Bronchial epithelial cell (primary cell): ENCODE measurements at regions not wholly inside any gene's neighbourhood (a gene's known extent, or its start where the extent isn't known, plus 50 kb on each side); places are given as distances from the start of the nearest gene placed in this dataset.

Source experiments
- DNase-seq: peaks from one replicate; pipeline ENCODE4 v3.0.0-alpha.2; 2010; ENCODE audit warnings: low read depth
- FAIRE-seq: peaks from 2 replicates; lab custom pipeline; 2011; peaks lifted over from hg19 to GRCh38; lab: Jason Lieb, UNC
- H3K27me3 ChIP-seq: 2 replicates; pipeline ENCODE4 v1.5.1; 2011; ENCODE audit warnings: low read length; ENCODE audit not compliant: control insufficient read depth, insufficient read depth
- H3K36me3 ChIP-seq: 2 replicates; pipeline ENCODE4 v1.5.1; 2011; ENCODE audit warnings: low read length; ENCODE audit not compliant: control insufficient read depth, insufficient read depth
- H3K4me3 ChIP-seq: 2 replicates; pipeline ENCODE4 v1.5.1; 2011; ENCODE audit warnings: mild to moderate bottlenecking, low read depth, low read length, control low read depth
- TF ChIP-seq, protein P1 (sequence below): IDR thresholded peaks from 2 replicates; pipeline ENCODE4 v1.5.1; 2011; ENCODE audit warnings: mild to moderate bottlenecking, moderate library complexity, low read length, control low read depth, inconsistent platforms; ENCODE audit not compliant: insufficient read depth, severe bottlenecking

DNA sequence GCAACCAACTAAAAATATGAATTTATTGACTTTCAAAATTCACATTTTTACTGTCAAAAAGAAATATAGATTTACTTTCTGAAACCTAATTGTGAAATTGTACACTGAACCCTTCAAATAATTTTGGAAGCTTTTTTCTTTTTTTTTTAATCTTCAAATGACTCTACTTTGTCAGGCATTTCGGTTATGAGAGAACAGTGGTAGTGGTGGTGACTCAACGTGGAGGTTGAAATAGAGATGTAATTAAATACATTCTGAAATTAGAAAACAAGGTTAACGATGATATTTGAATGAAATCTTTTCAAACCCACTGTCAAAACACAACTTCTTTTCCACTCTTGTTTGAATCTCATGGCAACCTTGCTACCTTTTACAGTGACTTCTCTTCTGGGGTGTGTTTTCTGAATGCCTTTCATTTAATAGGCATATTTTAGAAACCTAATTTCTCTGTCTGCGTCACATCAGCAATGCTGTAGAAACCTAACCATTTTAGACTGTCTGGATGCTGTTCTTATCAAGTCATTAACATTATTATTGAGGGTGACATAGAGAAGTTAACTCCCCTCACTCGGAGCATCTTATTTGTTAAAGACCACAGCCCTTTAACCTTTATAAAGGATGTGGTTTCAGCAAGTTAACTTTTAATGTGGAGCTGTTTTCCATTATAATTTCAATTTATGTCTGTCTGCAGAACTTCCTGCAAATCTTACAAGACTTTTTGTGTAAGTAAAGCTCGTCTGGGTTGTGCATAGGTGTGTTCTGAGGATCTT lies 136.8 kb downstream of the PCDH7 start:
- H3K27me3 ChIP-seq: no peaks in the 10 kb centered on the region
- DNase-seq: no peak
- TF ChIP-seq, protein P1, sequence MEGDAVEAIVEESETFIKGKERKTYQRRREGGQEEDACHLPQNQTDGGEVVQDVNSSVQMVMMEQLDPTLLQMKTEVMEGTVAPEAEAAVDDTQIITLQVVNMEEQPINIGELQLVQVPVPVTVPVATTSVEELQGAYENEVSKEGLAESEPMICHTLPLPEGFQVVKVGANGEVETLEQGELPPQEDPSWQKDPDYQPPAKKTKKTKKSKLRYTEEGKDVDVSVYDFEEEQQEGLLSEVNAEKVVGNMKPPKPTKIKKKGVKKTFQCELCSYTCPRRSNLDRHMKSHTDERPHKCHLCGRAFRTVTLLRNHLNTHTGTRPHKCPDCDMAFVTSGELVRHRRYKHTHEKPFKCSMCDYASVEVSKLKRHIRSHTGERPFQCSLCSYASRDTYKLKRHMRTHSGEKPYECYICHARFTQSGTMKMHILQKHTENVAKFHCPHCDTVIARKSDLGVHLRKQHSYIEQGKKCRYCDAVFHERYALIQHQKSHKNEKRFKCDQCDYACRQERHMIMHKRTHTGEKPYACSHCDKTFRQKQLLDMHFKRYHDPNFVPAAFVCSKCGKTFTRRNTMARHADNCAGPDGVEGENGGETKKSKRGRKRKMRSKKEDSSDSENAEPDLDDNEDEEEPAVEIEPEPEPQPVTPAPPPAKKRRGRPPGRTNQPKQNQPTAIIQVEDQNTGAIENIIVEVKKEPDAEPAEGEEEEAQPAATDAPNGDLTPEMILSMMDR: no peak
- no peak overlapping the region for H3K4me3 ChIP-seq
- no peaks in the 10 kb centered on the region for H3K36me3 ChIP-seq
- no peak for FAIRE-seq

DNA sequence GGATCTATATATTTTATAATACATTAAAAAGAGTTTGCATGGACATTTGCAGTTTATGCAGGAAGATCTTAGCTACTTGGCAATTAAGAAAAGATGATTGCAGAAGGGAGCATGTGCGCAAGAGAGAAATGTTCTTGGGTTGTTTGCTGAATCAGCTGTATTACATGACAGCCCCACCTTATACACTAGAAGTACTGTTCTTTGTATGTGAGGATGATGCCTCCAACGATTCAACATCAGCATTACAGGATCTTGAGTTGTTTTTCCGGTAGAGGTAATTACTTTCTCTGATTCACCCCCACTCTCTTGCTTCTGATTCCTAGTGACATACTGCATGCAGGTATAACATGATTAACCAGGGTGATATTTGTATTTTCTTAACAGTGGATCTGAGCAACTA lies 140.8 kb downstream of the PCDH7 start:
- Histone ChIP-seq H3K4me3 (no peak overlapping the region), H3K36me3 (no peaks in the 10 kb centered on the region), H3K27me3 (no peaks in the 10 kb centered on the region)
- FAIRE-seq (no peak), DNase-seq (peak; percentile 78)
- TF ChIP-seq, protein P1: no peak

DNA sequence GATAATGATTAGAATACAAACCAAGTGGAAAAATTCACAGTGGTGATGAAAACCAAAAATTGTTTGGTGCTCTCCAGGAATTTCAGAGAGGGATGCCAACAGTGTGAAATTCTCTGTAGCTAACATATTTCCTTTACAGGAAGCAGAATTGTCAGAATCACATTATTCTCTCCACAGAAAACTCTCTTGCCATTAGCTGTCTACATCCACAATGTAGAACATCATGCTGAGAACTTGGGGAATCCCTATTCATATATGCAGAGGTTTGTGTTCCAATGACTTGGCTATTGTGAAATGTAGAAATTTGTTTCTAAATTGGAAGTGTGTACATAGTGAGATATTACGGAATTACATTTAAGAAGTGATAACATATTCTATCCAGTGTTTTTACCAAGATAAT lies 142.0 kb downstream of the PCDH7 start:
- no peaks in the 10 kb centered on the region for H3K27me3 ChIP-seq
- TF ChIP-seq, protein P1: no peak
- DNase-seq: no peak
- no peak overlapping the region for H3K4me3 ChIP-seq
- FAIRE-seq: no peak
- H3K36me3 ChIP-seq: no peaks in the 10 kb centered on the region

DNA sequence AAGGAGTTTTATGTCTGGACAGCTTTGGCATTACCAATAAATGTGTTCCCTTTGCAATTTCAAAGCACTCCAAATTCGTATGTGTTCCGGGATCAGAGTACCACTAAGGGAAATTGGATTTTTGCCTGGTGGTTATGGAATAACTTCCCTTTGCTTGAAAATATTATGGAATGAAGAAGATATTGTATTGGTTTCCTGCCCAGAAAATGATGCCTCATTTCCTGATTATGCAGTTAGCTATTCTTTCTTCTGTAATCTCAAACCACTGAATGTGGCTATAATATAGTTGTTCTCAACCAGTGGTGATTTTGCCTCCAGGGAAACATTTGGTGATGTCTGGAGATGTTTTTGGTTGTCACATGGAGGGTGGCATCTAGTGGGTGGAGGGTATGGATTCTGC lies 142.9 kb downstream of the PCDH7 start:
- DNase-seq: peak; percentile 50
- TF ChIP-seq, protein P1: no peak

DNA sequence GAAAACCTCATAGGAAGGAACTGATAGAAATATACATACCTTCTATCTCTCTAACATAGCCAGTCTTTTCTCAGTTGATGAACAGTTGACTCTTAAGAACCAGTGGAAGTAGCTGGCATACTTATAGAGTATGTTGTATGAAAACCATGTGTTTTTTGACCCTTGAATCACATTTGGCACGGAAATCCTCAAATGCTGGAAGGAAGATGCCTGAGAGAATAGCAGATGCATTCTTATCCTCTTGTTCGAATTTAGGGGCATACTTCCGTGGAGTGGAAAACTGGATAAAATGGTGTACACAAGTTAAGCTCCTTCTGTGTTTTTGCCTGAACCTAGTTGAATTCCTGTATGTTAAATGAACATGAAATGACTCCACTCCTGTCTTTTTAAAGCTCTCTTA lies 145.5 kb downstream of the PCDH7 start:
- TF ChIP-seq, protein P1: no peak
- Histone ChIP-seq H3K4me3 (no peak overlapping the region), H3K27me3 (no peaks in the 10 kb centered on the region), H3K36me3 (no peaks in the 10 kb centered on the region)
- no peak for FAIRE-seq
- no peak for DNase-seq

More for the DNA sequence above, 142.9 kb downstream of the PCDH7 start:
- Histone ChIP-seq H3K27me3 (no peaks in the 10 kb centered on the region), H3K36me3 (no peaks in the 10 kb centered on the region), H3K4me3 (no peak overlapping the region)
- no peak for FAIRE-seq

DNA sequence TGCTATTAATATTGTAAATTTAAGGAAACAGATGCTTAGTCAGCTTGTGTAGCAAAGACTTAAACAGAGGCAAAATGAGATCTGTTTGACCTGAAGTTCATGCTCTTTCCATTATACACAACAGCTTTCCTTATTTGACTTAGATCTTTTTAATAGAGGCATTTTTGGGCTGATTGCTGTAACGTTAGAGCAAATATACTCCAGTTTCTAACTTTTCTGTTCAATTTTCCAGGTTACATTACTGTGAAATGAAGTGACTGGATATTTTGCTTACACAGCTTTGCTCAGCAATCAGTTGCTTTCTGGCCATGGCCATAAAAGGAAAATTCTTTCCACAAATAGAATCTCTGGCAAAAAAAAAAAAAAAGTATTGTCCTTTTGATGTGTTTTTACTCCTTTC lies 146.2 kb downstream of the PCDH7 start:
- DNase-seq (no peak), FAIRE-seq (no peak)
- no peaks in the 10 kb centered on the region for H3K27me3 ChIP-seq
- no peaks in the 10 kb centered on the region for H3K36me3 ChIP-seq
- TF ChIP-seq, protein P1: no peak
- no peak overlapping the region for H3K4me3 ChIP-seq
